Right renal cortex interstitium (tissue), 3 donors: ENCODE measurements at regions not wholly inside any gene's neighbourhood (a gene's known extent, or its start where the extent isn't known, plus 50 kb on each side); places are given as distances from the start of the nearest gene placed in this dataset.

Experiments used
- DNase-seq, 3 donors: peaks; one replicate each; pipeline ENCODE4 v3.0.0-alpha.2; 2013; ENCODE audit warnings: low read depth in 3 of 3, low spot score in 2 of 3

DNA sequence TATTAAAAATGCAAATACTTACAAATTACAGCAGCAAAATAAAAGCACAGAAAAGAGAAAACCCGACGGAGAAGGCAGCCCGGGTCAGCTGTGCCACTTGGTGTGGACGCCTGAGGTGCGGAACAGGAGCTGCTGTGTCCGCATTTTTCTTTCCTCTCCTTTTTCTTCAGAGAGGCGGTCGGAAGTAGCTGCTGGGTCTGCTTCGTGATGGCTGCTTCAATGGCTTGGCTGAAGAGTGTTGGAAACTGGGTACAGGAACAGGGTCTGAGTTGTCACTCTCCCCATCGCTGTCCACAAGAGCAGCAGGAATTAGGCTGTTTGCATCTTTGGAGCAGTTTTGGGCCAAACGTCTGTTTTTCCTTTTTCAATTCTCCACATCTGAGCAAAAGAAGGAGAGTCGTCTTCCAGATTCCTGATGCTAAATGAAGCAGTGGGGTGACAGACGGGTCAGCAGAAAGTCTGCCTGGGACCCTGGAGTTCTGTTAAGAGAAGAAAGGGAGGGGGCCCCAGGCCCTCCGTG lies 53.5 kb upstream of the ARL8B start:
- DNase-seq, result no peak

DNA sequence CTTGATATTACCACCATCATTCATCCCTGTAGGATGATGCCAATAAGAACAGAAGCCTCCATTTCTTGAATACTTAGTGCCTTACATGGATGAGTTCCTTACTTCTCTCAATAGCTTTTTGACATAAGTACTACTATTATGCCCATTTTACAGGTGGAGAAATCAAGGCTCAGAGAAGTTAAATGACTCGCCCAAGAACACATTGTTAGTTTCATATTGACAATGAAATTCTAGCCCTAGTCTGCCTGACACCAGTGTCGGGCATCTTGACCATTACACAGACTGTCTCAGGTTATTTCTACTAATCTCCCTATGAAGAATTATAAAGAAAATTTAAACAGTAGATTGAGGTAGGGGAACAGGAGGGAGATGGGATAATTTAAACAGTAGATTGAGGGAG lies 52.5 kb upstream of the ARL8B start:
- DNase-seq, result no peak

DNA sequence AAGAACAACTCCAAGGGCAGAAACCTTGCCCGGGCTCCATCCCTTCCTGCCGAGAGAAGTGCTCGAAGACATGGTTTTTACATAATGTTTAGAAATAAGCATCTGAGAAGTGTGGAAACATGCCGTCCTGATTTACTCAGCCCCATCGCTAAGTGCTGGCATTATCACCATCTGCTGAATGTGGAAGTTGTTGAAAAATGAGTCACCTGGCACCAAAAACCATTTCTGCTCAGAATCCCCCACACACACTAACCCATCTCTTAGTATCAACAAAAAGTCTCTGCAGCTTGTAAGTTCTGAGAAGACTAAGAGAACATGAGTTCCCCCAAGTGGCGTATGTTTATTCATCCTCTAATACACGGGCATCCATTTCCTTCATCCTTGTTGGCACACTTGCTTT lies 51.0 kb upstream of the ARL8B start:
- no peak for DNase-seq

DNA sequence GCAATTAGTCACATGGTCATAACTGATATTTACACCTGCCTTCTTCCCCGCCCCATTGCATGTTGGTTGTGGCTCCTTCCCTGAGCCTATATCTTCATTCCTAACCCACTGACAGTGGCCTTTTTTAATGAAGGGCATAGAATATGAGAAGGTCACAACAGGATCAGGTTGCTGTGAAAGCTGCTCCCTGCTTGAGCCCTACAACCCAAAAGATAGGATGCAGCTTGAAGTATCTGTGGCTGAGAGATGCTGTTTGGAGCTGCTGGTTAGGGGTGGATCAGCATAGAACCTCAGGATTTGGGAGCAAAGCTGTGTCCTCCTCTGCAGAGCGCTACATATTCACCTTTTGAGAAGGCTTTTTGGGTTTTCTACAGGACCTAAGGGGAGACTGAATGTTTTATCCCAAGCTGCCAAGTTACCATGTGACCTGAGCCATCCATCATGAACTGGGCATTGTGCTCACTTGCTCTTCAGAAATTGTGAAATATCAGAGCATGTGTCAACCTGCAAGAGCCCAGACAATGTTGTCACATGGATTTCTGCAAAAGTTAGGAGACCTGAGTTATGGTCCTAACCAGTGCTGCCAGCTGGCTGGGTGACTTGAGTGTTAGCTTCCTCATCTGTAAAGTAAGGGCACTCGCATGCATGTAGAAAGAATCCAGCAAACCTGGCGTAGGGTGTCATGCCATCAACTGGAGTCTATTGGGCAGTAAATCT lies 49.8 kb upstream of the ARL8B start:
- no peak for DNase-seq
